HCT116 (cell line): ENCODE measurements at regions not wholly inside any gene's neighbourhood (a gene's known extent, or its start where the extent isn't known, plus 50 kb on each side); places are given as distances from the start of the nearest gene placed in this dataset.

Source experiments
- ATAC-seq: fragments of 200-7000 bp; cut with Tn5 transposase; 2 replicates; pipeline ENCODE4 v1.9.1; 2020; ENCODE audit warnings: mild to moderate bottlenecking, moderate library complexity
- BruUV-seq: library from RNA; stranded (reverse); fragments of 400-500 nt; replicated peaks from 2 replicates; lab custom pipeline; 2021; lab: Mats Ljungman, UMichigan
- CTCF ChIA-PET: fragments of 300-600 bp; sonication (Branson Sonifier 250); formaldehyde crosslinking; loops from one replicate; lab custom pipeline; 2021; ENCODE audit warnings: antibody characterized with exemption; lab: Charles Lee
- POLR2A ChIA-PET: fragments of 300-600, 350-600 bp; sonication (Branson Sonifier 250); formaldehyde crosslinking; loops from one replicate; lab custom pipeline; 2021; ENCODE audit warnings: antibody characterized with exemption; lab: Charles Lee
- RAD21 ChIA-PET, 2 experiments: fragments of 300-600 bp; sonication (Branson Sonifier 250); formaldehyde crosslinking; loops; one replicate each; lab custom pipeline; 2023; ENCODE audit warnings: low total read pairs in 2 of 2; ENCODE audit not compliant: uncharacterized antibody in 2 of 2, unreplicated experiment in 2 of 2, low non-redundant PET in 1 of 2; lab: Charles Lee
- DNase-seq: peaks from one replicate; pipeline ENCODE4 v3.0.0-alpha.2; 2010; ENCODE audit warnings: low read depth, low spot score
- H2AFZ ChIP-seq: fragments of 200-600 bp; shearing (Covaris generic), sonication (generic); 2 replicates; pipeline ENCODE4 v1.6.1; 2017; ENCODE audit warnings: low read depth, mixed run types, mixed read lengths, antibody characterized with exemption, low read length; ENCODE audit not compliant: poor library complexity, severe bottlenecking
- H3K27ac ChIP-seq: 2 replicates; pipeline ENCODE4 v1.5.1; 2012; ENCODE audit warnings: low read depth, low read length
- H3K27me3 ChIP-seq: fragments of 200-600 bp; sonication (generic); 2 replicates; pipeline ENCODE4 v1.6.1; 2016; ENCODE audit warnings: mixed run types, low read length, mixed read lengths; ENCODE audit not compliant: insufficient read depth
- H3K36me3 ChIP-seq, 2 experiments: fragments of 200-500 bp in 1 of 2; fragments of 200-600 bp in 1 of 2; sonication (Bioruptor generic) in 1 of 2; sonication (generic) in 1 of 2; 2 replicates each; pipeline versions ENCODE4 v1.5.1 to v1.6.1; 2014 to 2016; ENCODE audit warnings: low read length in 2 of 2, inconsistent platforms in 1 of 2, mixed read lengths in 1 of 2, mixed run types in 1 of 2; ENCODE audit not compliant: insufficient read depth in 2 of 2, control insufficient read depth in 1 of 2
- H3K4me1 ChIP-seq, 2 experiments: fragments of 200-600 bp in 1 of 2; sonication (generic) in 1 of 2; 2 replicates each; pipeline versions ENCODE4 v1.5.1 to v1.6.1; 2012 to 2017; ENCODE audit warnings: low read length in 2 of 2, inconsistent platforms in 1 of 2, mild to moderate bottlenecking in 1 of 2, mixed read lengths in 1 of 2, mixed run types in 1 of 2, moderate library complexity in 1 of 2; ENCODE audit not compliant: insufficient read depth in 2 of 2, control insufficient read depth in 1 of 2
- H3K4me2 ChIP-seq: fragments of 200-600 bp; sonication (generic); 2 replicates; pipeline ENCODE4 v1.6.1; 2017; ENCODE audit warnings: mixed run types, low read length, mixed read lengths
- H3K4me3 ChIP-seq, 2 experiments: fragments of 200-600 bp in 1 of 2; sonication (generic) in 1 of 2; replicated peaks in 1 of 2; 2 replicates each; pipeline ENCODE4 v1.5.1; 2011 to 2016; ENCODE audit warnings: low read length in 2 of 2, control low read depth in 1 of 2, low read depth in 1 of 2, mild to moderate bottlenecking in 1 of 2, mixed read lengths in 1 of 2, mixed run types in 1 of 2
- H3K79me2 ChIP-seq: fragments of 200-600 bp; sonication (generic); 2 replicates; pipeline ENCODE4 v1.6.1; 2017; ENCODE audit warnings: mild to moderate bottlenecking, mixed run types, low read length, moderate library complexity, mixed read lengths; ENCODE audit not compliant: insufficient read depth
- H3K9ac ChIP-seq: fragments of 200-600 bp; sonication (generic); 2 replicates; pipeline ENCODE4 v1.6.1; 2016; ENCODE audit warnings: low read length, mixed read lengths
- H3K9me2 ChIP-seq: fragments of 200-600 bp; sonication (generic), shearing (Covaris generic); 2 replicates; pipeline ENCODE4 v1.6.1; 2017; ENCODE audit warnings: mixed run types, mild to moderate bottlenecking, moderate library complexity; ENCODE audit not compliant: insufficient read depth
- H3K9me3 ChIP-seq, 2 experiments: fragments of 200-500 bp in 1 of 2; fragments of 200-600 bp in 1 of 2; sonication (Bioruptor generic) in 1 of 2; sonication (generic) in 1 of 2; 2 replicates each; pipeline ENCODE4 v1.6.1; 2014 to 2017; ENCODE audit warnings: low read length in 2 of 2, mixed read lengths in 2 of 2, inconsistent platforms in 1 of 2, low read depth in 1 of 2, mild to moderate bottlenecking in 1 of 2, mixed run types in 1 of 2, moderate library complexity in 1 of 2; ENCODE audit not compliant: control insufficient read depth in 1 of 2, insufficient read depth in 1 of 2
- H4K20me1 ChIP-seq: fragments of 200-600 bp; sonication (generic), shearing (Covaris generic); 2 replicates; pipeline ENCODE4 v1.6.1; 2017; ENCODE audit warnings: mixed run types, mild to moderate bottlenecking, moderate library complexity; ENCODE audit not compliant: insufficient read depth
- EGR1 ChIP-seq: IDR thresholded peaks from 2 replicates; pipeline ENCODE4 v1.6.1; 2012; ENCODE audit warnings: low read depth
- FOSL1 ChIP-seq: IDR thresholded peaks from 2 replicates; pipeline ENCODE4 v1.6.1; 2012; ENCODE audit warnings: low read depth
- SP1 ChIP-seq: IDR thresholded peaks from 2 replicates; pipeline ENCODE4 v1.6.1; 2012; ENCODE audit warnings: low read depth
- intact Hi-C: fragments of 100-400 bp; cut with micrococcal nuclease; formaldehyde crosslinking; loops from 2 replicates; pipeline ENCODE4 v1.10.0; 2022
- TF ChIP-seq, protein P1 (sequence below): IDR thresholded peaks from 2 replicates; pipeline ENCODE4 v1.6.1; 2012; ENCODE audit warnings: low read depth

DNA sequence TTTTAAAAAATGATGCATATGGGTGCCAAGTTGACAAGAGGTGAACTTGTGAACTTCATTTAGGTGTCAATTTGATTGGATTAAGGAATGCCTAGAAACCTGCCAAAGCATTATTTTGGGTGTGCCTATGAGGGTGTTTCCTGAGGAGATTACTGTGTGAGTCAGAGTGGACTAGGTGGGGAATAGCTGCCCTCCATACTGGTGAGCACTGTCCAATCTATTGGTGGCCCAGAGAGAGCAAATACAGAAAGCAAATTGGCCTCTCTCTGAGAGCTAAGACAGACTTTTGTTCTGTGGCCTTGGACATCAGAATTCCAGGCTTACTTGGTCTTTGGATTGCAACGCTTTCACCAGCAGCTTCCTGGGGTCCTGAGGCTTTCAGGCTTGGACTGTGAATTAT lies 388.0 kb downstream of the SUCLG1 start (continued):
- TF ChIP-seq, protein P1, sequence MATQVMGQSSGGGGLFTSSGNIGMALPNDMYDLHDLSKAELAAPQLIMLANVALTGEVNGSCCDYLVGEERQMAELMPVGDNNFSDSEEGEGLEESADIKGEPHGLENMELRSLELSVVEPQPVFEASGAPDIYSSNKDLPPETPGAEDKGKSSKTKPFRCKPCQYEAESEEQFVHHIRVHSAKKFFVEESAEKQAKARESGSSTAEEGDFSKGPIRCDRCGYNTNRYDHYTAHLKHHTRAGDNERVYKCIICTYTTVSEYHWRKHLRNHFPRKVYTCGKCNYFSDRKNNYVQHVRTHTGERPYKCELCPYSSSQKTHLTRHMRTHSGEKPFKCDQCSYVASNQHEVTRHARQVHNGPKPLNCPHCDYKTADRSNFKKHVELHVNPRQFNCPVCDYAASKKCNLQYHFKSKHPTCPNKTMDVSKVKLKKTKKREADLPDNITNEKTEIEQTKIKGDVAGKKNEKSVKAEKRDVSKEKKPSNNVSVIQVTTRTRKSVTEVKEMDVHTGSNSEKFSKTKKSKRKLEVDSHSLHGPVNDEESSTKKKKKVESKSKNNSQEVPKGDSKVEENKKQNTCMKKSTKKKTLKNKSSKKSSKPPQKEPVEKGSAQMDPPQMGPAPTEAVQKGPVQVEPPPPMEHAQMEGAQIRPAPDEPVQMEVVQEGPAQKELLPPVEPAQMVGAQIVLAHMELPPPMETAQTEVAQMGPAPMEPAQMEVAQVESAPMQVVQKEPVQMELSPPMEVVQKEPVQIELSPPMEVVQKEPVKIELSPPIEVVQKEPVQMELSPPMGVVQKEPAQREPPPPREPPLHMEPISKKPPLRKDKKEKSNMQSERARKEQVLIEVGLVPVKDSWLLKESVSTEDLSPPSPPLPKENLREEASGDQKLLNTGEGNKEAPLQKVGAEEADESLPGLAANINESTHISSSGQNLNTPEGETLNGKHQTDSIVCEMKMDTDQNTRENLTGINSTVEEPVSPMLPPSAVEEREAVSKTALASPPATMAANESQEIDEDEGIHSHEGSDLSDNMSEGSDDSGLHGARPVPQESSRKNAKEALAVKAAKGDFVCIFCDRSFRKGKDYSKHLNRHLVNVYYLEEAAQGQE: no peak
- no peak for TF ChIP-seq SP1
- no peak for TF ChIP-seq FOSL1
- TF ChIP-seq EGR1: no peak

DNA sequence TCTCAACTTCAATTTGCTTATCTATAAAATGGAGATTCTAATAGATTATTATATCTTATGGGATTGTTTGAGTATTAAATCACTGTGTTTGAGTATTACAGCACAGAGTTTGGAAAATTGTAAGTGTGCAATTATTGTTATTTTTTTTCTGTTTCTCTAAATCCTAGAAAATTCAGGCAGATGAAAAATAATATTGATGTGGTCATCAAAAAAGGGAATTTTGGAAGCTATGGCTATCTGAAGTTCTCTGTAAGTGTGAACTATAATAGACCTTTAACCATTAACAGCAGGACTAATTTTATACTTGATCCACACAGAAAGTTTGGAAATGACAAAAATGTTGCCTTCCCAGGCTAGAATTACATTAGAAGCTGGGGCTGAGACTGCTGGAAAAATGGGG lies 393.2 kb downstream of the SUCLG1 start:
- no peaks in the 10 kb centered on the region for H3K36me3 ChIP-seq
- H2AFZ ChIP-seq: no peak overlapping the region
- H3K4me1 ChIP-seq: no peaks in the 10 kb centered on the region
- ChIA-PET CTCF (no interaction called here), RAD21 (no interaction called here), POLR2A (no interaction called here)
- H3K27me3 ChIP-seq: no peaks in the 10 kb centered on the region
- H3K79me2 ChIP-seq: no peaks in the 10 kb centered on the region
- H3K4me3 ChIP-seq: no peak overlapping the region
- no peaks in the 10 kb centered on the region for H3K9me2 ChIP-seq
- intact Hi-C loops: no loop called here
- no peak overlapping the region for H3K27ac ChIP-seq
- H4K20me1 ChIP-seq: no peaks in the 10 kb centered on the region
- DNase-seq: no peak
- no TSS peak for BruUV-seq
- TF ChIP-seq, protein P1: no peak
- TF ChIP-seq EGR1: no peak
- no peak for TF ChIP-seq FOSL1
- no peaks in the 10 kb centered on the region for H3K9me3 ChIP-seq
- no peak overlapping the region for H3K9ac ChIP-seq
- ATAC-seq: no peak
- H3K4me2 ChIP-seq: no peak overlapping the region
